Fibroblast of lung (primary cell): ENCODE measurements at regions not wholly inside any gene's neighbourhood (a gene's known extent, or its start where the extent isn't known, plus 50 kb on each side); places are given as distances from the start of the nearest gene placed in this dataset.

Source experiments
- EZH2 ChIP-seq: IDR thresholded peaks from 2 replicates; pipeline ENCODE4 v1.5.1; 2012; ENCODE audit warnings: low read length, control low read depth, mild to moderate bottlenecking; ENCODE audit errors: missing control alignments
- TF ChIP-seq, protein P1 (sequence below), 2 donors: IDR thresholded peaks in 1 of 2; conservative IDR thresholded peaks in 1 of 2; 1 replicate in 1 of 2; 2 replicates in 1 of 2; pipeline ENCODE4 v1.5.1; 2011 to 2012; ENCODE audit warnings: low read length in 2 of 2, control low read depth in 1 of 2, inconsistent platforms in 1 of 2, low read depth in 1 of 2, mild to moderate bottlenecking in 1 of 2

DNA sequence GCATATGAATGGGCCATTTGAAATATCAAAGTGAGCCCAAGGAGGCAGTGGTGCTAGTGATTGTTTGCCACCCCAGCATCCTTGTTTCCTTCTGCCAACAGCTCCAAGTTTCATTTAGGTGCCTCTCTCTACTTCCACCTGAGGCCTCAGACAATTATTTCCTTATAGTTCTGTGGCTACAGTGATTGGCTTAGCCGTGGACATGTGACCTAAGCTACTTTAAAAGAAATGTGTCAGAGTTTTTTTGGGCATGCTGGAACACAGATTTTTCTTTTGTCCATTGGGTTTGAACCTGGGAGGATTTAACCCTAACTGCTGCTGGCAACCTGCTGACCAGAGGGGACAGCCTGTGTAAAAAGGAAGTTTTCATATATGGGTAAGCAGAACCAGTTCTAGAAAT is 319.4 kb downstream of the CD109 start:
- TF ChIP-seq, protein P1, sequence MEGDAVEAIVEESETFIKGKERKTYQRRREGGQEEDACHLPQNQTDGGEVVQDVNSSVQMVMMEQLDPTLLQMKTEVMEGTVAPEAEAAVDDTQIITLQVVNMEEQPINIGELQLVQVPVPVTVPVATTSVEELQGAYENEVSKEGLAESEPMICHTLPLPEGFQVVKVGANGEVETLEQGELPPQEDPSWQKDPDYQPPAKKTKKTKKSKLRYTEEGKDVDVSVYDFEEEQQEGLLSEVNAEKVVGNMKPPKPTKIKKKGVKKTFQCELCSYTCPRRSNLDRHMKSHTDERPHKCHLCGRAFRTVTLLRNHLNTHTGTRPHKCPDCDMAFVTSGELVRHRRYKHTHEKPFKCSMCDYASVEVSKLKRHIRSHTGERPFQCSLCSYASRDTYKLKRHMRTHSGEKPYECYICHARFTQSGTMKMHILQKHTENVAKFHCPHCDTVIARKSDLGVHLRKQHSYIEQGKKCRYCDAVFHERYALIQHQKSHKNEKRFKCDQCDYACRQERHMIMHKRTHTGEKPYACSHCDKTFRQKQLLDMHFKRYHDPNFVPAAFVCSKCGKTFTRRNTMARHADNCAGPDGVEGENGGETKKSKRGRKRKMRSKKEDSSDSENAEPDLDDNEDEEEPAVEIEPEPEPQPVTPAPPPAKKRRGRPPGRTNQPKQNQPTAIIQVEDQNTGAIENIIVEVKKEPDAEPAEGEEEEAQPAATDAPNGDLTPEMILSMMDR (conservative IDR thresholded peaks at IDR 0.05 in 1 of 2, IDR thresholded peaks at IDR 0.05 in 1 of 2; ENCODE audit: low read depth in 1 of 2, low read length in 2 of 2) = no peak
- TF ChIP-seq EZH2 = no peak
